ENCODE measurements at regions not wholly inside any gene's neighbourhood (a gene's known extent, or its start where the extent isn't known, plus 50 kb on each side); places are given as distances from the start of the nearest gene placed in this dataset.

GRCh38 chr12:62191491-62192179 lies 68.6 kb upstream of the USP15 start:
- Histone ChIP-seq H3K4me2 (ENCODE audit: low read length) (no peak overlapping the region), H3K9me2 (ENCODE audit: insufficient read depth, low read length) (no peaks in the 10 kb centered on the region), H3K4me1 (ENCODE audit: insufficient read depth, low read length, poor library complexity, severe bottlenecking) (peaks cover 11% of the 10 kb centered on the region), H3K79me2 (ENCODE audit: insufficient read depth, low read depth, low read length) (no peaks in the 10 kb centered on the region), H3K36me3 (ENCODE audit: insufficient read depth, low read length) (no peaks in the 10 kb centered on the region), H2AFZ (ENCODE audit: low read length) (no peak overlapping the region), H3K9me3 (ENCODE audit: low read length) (no peaks in the 10 kb centered on the region), H3K27ac (ENCODE audit: low read depth, low read length, poor library complexity, severe bottlenecking) (no peak overlapping the region), H4K20me1 (ENCODE audit: insufficient read depth, low read length) (no peaks in the 10 kb centered on the region), H3K4me3 (ENCODE audit: low read depth, low read length, poor library complexity, severe bottlenecking) (no peak overlapping the region)
- ChIA-PET CTCF (ENCODE audit: unreplicated experiment) (no interaction called here), POLR2A (no interaction called here)
- BruUV-seq (replicated peaks): no TSS peak
- intact Hi-C loops (cut with micrococcal nuclease; ENCODE audit: unreplicated experiment): loop anchor here (1.0 kb wide), 1 partner anchor 185 kb away; no protein-coding TSS in a partner anchor
- no peak for DNase-seq (ENCODE audit: low spot score)
- no peak for TF ChIP-seq EZH2phosphoT487 (IDR thresholded peaks at IDR 0.05; ENCODE audit: borderline replicate concordance, low read depth, low read length)
- TF ChIP-seq CTCF (conservative IDR thresholded peaks at IDR 0.05; ENCODE audit: low read length): no peak

- ChIA-PET CTCF (ENCODE audit: unreplicated experiment) (no interaction called here), POLR2A (no interaction called here)
- Histone ChIP-seq H3K4me3 (ENCODE audit: low read depth, low read length, poor library complexity, severe bottlenecking) (no peak overlapping the region), H3K79me2 (ENCODE audit: insufficient read depth, low read depth, low read length) (no peaks in the 10 kb centered on the region), H4K20me1 (ENCODE audit: insufficient read depth, low read length) (no peaks in the 10 kb centered on the region), H2AFZ (ENCODE audit: low read length) (peak overlapping the region; percentile 71; the same call in 1 of the 2 replicates), H3K27ac (ENCODE audit: low read depth, low read length, poor library complexity, severe bottlenecking) (no peak overlapping the region), H3K9me2 (ENCODE audit: insufficient read depth, low read length) (no peaks in the 10 kb centered on the region), H3K4me1 (ENCODE audit: insufficient read depth, low read length, poor library complexity, severe bottlenecking) (peaks cover 11% of the 10 kb centered on the region), H3K9me3 (ENCODE audit: low read length) (no peaks in the 10 kb centered on the region), H3K4me2 (ENCODE audit: low read length) (peak overlapping the region; percentile 42), H3K36me3 (ENCODE audit: insufficient read depth, low read length) (no peaks in the 10 kb centered on the region)
- DNase-seq (ENCODE audit: low spot score): peak; percentile 61
- BruUV-seq (replicated peaks): no TSS peak
- no peak for TF ChIP-seq EZH2phosphoT487 (IDR thresholded peaks at IDR 0.05; ENCODE audit: borderline replicate concordance, low read depth, low read length)
- peak; percentile 83 for TF ChIP-seq CTCF (conservative IDR thresholded peaks at IDR 0.05; ENCODE audit: low read length)
- intact Hi-C loops (cut with micrococcal nuclease; ENCODE audit: unreplicated experiment): loop anchor here (1.0 kb wide), 1 partner anchor 186 kb away; no protein-coding TSS in a partner anchor
Measured at GRCh38 chr12:62192180-62192902, 67.9 kb upstream of the USP15 start.

GRCh38 chr12:62192903-62193250 lies 67.3 kb upstream of the USP15 start:
- no peak for DNase-seq (ENCODE audit: low spot score)
- Histone ChIP-seq H4K20me1 (ENCODE audit: insufficient read depth, low read length) (no peaks in the 10 kb centered on the region), H3K4me3 (ENCODE audit: low read depth, low read length, poor library complexity, severe bottlenecking) (no peak overlapping the region), H3K79me2 (ENCODE audit: insufficient read depth, low read depth, low read length) (no peaks in the 10 kb centered on the region), H3K4me2 (ENCODE audit: low read length) (no peak overlapping the region), H3K9me2 (ENCODE audit: insufficient read depth, low read length) (no peaks in the 10 kb centered on the region), H3K36me3 (ENCODE audit: insufficient read depth, low read length) (no peaks in the 10 kb centered on the region), H3K4me1 (ENCODE audit: insufficient read depth, low read length, poor library complexity, severe bottlenecking) (peaks cover 11% of the 10 kb centered on the region), H3K27ac (ENCODE audit: low read depth, low read length, poor library complexity, severe bottlenecking) (no peak overlapping the region), H3K9me3 (ENCODE audit: low read length) (no peaks in the 10 kb centered on the region), H2AFZ (ENCODE audit: low read length) (no peak overlapping the region)
- TF ChIP-seq CTCF (conservative IDR thresholded peaks at IDR 0.05; ENCODE audit: low read length) (peak; percentile 47; the same call in 1 of the 2 replicates), EZH2phosphoT487 (IDR thresholded peaks at IDR 0.05; ENCODE audit: borderline replicate concordance, low read depth, low read length) (no peak)
- no TSS peak for BruUV-seq (replicated peaks)
- intact Hi-C loops (cut with micrococcal nuclease; ENCODE audit: unreplicated experiment): loop anchor here (1.0 kb wide), 1 partner anchor 187 kb away; no protein-coding TSS in a partner anchor
- ChIA-PET CTCF (ENCODE audit: unreplicated experiment) (interaction anchor here (1.0 kb wide), 1 partner anchor 33 kb away, joined by 4 read pairs; no protein-coding TSS in a partner anchor), POLR2A (interaction anchor here (1.1 kb wide), 1 partner anchor 18 kb away, joined by 4 read pairs; no protein-coding TSS in a partner anchor)

All from OCI-LY7 (cell line).